B cell (primary cell): ENCODE measurements at regions not wholly inside any gene's neighbourhood (a gene's known extent, or its start where the extent isn't known, plus 50 kb on each side); places are given as distances from the start of the nearest gene placed in this dataset.

Experiments
- ATAC-seq: fragments of 200-7000 bp; cut with Tn5 transposase; one replicate; pipeline ENCODE4 v1.10.0; 2021; ENCODE audit warnings: low read depth, mild to moderate bottlenecking, moderate number of reproducible peaks, moderate library complexity
- CTCF ChIA-PET: fragments of 350-600 bp; sonication (Branson Sonifier 250); formaldehyde crosslinking; loops from one replicate; lab custom pipeline; 2021; ENCODE audit warnings: antibody characterized with exemption, inconsistent platforms; lab: Charles Lee
- POLR2A ChIA-PET: fragments of 350-600 bp; sonication (Branson Sonifier 250); formaldehyde crosslinking; loops from one replicate; lab custom pipeline; 2021; ENCODE audit warnings: antibody characterized with exemption; lab: Charles Lee
- DNase-seq: peaks from one replicate; pipeline ENCODE4 v3.0.0; 2013
- H2AFZ ChIP-seq: 2 replicates; pipeline ENCODE4 v1.6.1; 2012; ENCODE audit warnings: mild to moderate bottlenecking, low read depth, low read length; ENCODE audit not compliant: insufficient read depth, poor library complexity, severe bottlenecking
- H3K27ac ChIP-seq, 2 donors: 1 replicate in 1 of 2; 2 replicates in 1 of 2; pipeline ENCODE4 v1.5.1; 2012 to 2013; ENCODE audit warnings: low read length in 2 of 2, mild to moderate bottlenecking in 2 of 2, moderate library complexity in 1 of 2
- H3K27me3 ChIP-seq, 4 experiments: fragments of 200-600 bp in 1 of 4; sonication (generic) in 1 of 4; replicated peaks in 1 of 4; 1 replicate in 2 of 4; 2 replicates in 2 of 4; pipeline versions ENCODE4 v1.6.1 to v1.7.0; 2013 to 2016; ENCODE audit warnings: low read length in 3 of 4, mild to moderate bottlenecking in 2 of 4, mixed read lengths in 1 of 4, moderate library complexity in 1 of 4; ENCODE audit not compliant: insufficient read depth in 4 of 4, control insufficient read depth in 3 of 4; ENCODE audit errors: control extremely low read depth in 1 of 4
- H3K36me3 ChIP-seq, 2 experiments: replicated peaks in 1 of 2; 1 replicate in 1 of 2; 2 replicates in 1 of 2; pipeline versions ENCODE4 v1.6.1 to v1.7.1; 2013; ENCODE audit warnings: low read length in 1 of 2; ENCODE audit not compliant: insufficient read depth in 2 of 2, control insufficient read depth in 1 of 2; ENCODE audit errors: control extremely low read depth in 1 of 2, extremely low read depth in 1 of 2
- H3K4me1 ChIP-seq, 2 donors: fragments of 200-600 bp in 1 of 2; sonication (generic) in 1 of 2; 1 replicate in 1 of 2; 2 replicates in 1 of 2; pipeline versions ENCODE4 v1.5.1 to v1.6.1; 2013 to 2017; ENCODE audit warnings: low read length in 2 of 2; ENCODE audit not compliant: control insufficient read depth in 2 of 2, insufficient read depth in 2 of 2
- H3K4me2 ChIP-seq: replicated peaks from 2 replicates; pipeline ENCODE3; 2012; ENCODE audit warnings: mild to moderate bottlenecking, low read depth, low read length; ENCODE audit not compliant: poor library complexity, severe bottlenecking
- H3K4me3 ChIP-seq, 5 experiments: fragments of 200-600 bp in 1 of 5; sonication (generic) in 1 of 5; 1 replicate in 3 of 5; 2 replicates in 2 of 5; pipeline versions ENCODE4 v1.5.1 to v1.7.0; 2011 to 2016; ENCODE audit warnings: low read length in 4 of 5, mild to moderate bottlenecking in 4 of 5, low read depth in 2 of 5, control low read depth in 1 of 5, moderate library complexity in 1 of 5; ENCODE audit not compliant: insufficient read depth in 1 of 5; ENCODE audit errors: control extremely low read depth in 1 of 5, extremely low read depth in 1 of 5
- H3K79me2 ChIP-seq: fragments of 200-600 bp; sonication (generic); one replicate; pipeline ENCODE4 v1.6.0; 2016; ENCODE audit warnings: low read length; ENCODE audit not compliant: control insufficient read depth, insufficient read depth
- H3K9ac ChIP-seq: fragments of 200-600 bp; sonication (generic); 2 replicates; pipeline ENCODE4 v1.6.1; 2017; ENCODE audit warnings: mild to moderate bottlenecking, low read length, moderate library complexity
- H3K9me3 ChIP-seq, 3 donors: one replicate each; pipeline versions ENCODE4 v1.6.1 to v1.7.1; 2013; ENCODE audit warnings: low read length in 2 of 3; ENCODE audit not compliant: control insufficient read depth in 2 of 3, insufficient read depth in 1 of 3; ENCODE audit errors: control extremely low read depth in 1 of 3
- H4K20me1 ChIP-seq: 2 replicates; pipeline ENCODE4 v1.6.0; 2012; ENCODE audit warnings: mild to moderate bottlenecking, low read length; ENCODE audit not compliant: insufficient read depth, control insufficient read depth, poor library complexity, severe bottlenecking
- H3K27ac Mint-ChIP-seq: one replicate; pipeline ENCODE4 v1.8.0; 2021; ENCODE audit warnings: mixed read lengths
- H3K27me3 Mint-ChIP-seq: one replicate; pipeline ENCODE4 v1.8.0; 2021; ENCODE audit warnings: mixed read lengths
- H3K4me1 Mint-ChIP-seq: one replicate; pipeline ENCODE4 v1.8.0; 2021; ENCODE audit warnings: mixed read lengths
- H3K4me3 Mint-ChIP-seq: one replicate; pipeline ENCODE4 v1.8.0; 2021; ENCODE audit warnings: mixed read lengths
- H3K9me3 Mint-ChIP-seq: one replicate; pipeline ENCODE4 v1.8.0; 2022; ENCODE audit warnings: mixed read lengths; ENCODE audit not compliant: insufficient read depth
- CTCF ChIP-seq: fragments of 200-600 bp; IDR thresholded peaks from one replicate; pipeline ENCODE4 v1.8.0; 2022; ENCODE audit warnings: antibody characterized with exemption, mild to moderate bottlenecking
- EZH2 ChIP-seq: IDR thresholded peaks from 2 replicates; pipeline ENCODE4 v1.6.1; 2012; ENCODE audit warnings: borderline replicate concordance, low read depth, mild to moderate bottlenecking, moderate library complexity, low read length; ENCODE audit not compliant: insufficient read depth, poor library complexity, severe bottlenecking
- WGBS: methylation state at CpG from one replicate; pipeline ENCODE4 v1.1.5; 2013; ENCODE audit warnings: missing lambda C conversion rate; ENCODE audit not compliant: insufficient coverage; 5-methylcytosine and 5-hydroxymethylcytosine counted together
- intact Hi-C: fragments of 100-400 bp; cut with micrococcal nuclease; formaldehyde crosslinking; loops from one replicate; pipeline ENCODE4 v1.10.0; 2022

- intact Hi-C loops, result no loop called here
- Mint-ChIP-seq H3K4me1 (no peaks in the 10 kb centered on the region), H3K27ac (no peak overlapping the region), H3K9me3 (no peaks in the 10 kb centered on the region), H3K4me3 (no peak overlapping the region), H3K27me3 (peaks cover 12% of the 10 kb centered on the region)
- no peak overlapping the region for H2AFZ ChIP-seq
- no peaks in the 10 kb centered on the region for H3K4me1 ChIP-seq
- H3K4me3 ChIP-seq, result no peak overlapping the region
- H3K27ac ChIP-seq, result no peak overlapping the region
- DNase-seq (no peak), ATAC-seq (no peak)
- ChIA-PET CTCF (no interaction called here), POLR2A (no interaction called here)
- no peak overlapping the region for H3K9ac ChIP-seq
- no peaks in the 10 kb centered on the region for H3K79me2 ChIP-seq
- 0% methylated on average over 1 of the region's 5 CpGs for WGBS
- no peaks in the 10 kb centered on the region for H3K36me3 ChIP-seq
- no peak for TF ChIP-seq EZH2
- TF ChIP-seq CTCF, result no peak
- no peaks in the 10 kb centered on the region for H4K20me1 ChIP-seq
- H3K27me3 ChIP-seq, result peaks cover 0 to 6% (median 0%) of the 10 kb centered on the region in 4 experiments
- H3K9me3 ChIP-seq, result no peaks in the 10 kb centered on the region
- no peak overlapping the region for H3K4me2 ChIP-seq
Observed at GRCh38 chr3:124142389-124142970, 150.6 kb upstream of the ROPN1 start.

GRCh38 chr3:124143047-124143446, 151.1 kb upstream of the ROPN1 start:
- Mint-ChIP-seq H3K27ac (no peak overlapping the region), H3K9me3 (no peaks in the 10 kb centered on the region), H3K4me3 (no peak overlapping the region), H3K4me1 (no peaks in the 10 kb centered on the region), H3K27me3 (peaks cover 9% of the 10 kb centered on the region)
- intact Hi-C loops, result no loop called here
- ATAC-seq, result no peak
- H2AFZ ChIP-seq, result no peak overlapping the region
- no peak overlapping the region for H3K4me3 ChIP-seq
- no CpG with 5 or more reads among the region's 1 CpG for WGBS
- TF ChIP-seq CTCF, result no peak
- TF ChIP-seq EZH2, result no peak
- H3K4me1 ChIP-seq, result no peaks in the 10 kb centered on the region
- DNase-seq, result no peak
- H3K36me3 ChIP-seq, result no peaks in the 10 kb centered on the region
- H4K20me1 ChIP-seq, result no peaks in the 10 kb centered on the region
- H3K27me3 ChIP-seq, result peaks cover 0 to 6% (median 0%) of the 10 kb centered on the region in 4 experiments
- POLR2A ChIA-PET, result no interaction called here
- no peak overlapping the region for H3K27ac ChIP-seq
- no peaks in the 10 kb centered on the region for H3K79me2 ChIP-seq
- CTCF ChIA-PET, result no interaction called here
- H3K9me3 ChIP-seq, result no peaks in the 10 kb centered on the region
- no peak overlapping the region for H3K9ac ChIP-seq
- no peak overlapping the region for H3K4me2 ChIP-seq
